ENCODE measurements at regions not wholly inside any gene's neighbourhood (a gene's known extent, or its start where the extent isn't known, plus 50 kb on each side); places are given as distances from the start of the nearest gene placed in this dataset.

GRCh38 chr3:187935623-187936156 lies 190.4 kb upstream of the BCL6 start:
- TF ChIP-seq YY1 (IDR thresholded peaks at IDR 0.05; ENCODE audit: insufficient read depth, insufficient read length) (no peak), ZNF274 (IDR thresholded peaks at IDR 0.05; ENCODE audit: low read depth, low read length) (no peak)
